ENCODE measurements at regions not wholly inside any gene's neighbourhood (a gene's known extent, or its start where the extent isn't known, plus 50 kb on each side); places are given as distances from the start of the nearest gene placed in this dataset.
"Not testable (repeated sequence)": the region's sequence is repeated elsewhere in the genome, so short reads cannot be mapped to it uniquely, and the experiment has no call there.

GRCh38 chr4:162839814-162840213, 326.9 kb downstream of the NAF1 start:
- DNase-seq (ENCODE audit: low spot score): no peak

- DNase-seq (ENCODE audit: low spot score): no peak
Observed at GRCh38 chr4:162838671-162839070, 328.0 kb downstream of the NAF1 start.

GRCh38 chr4:162837679-162838078, 329.0 kb downstream of the NAF1 start:
- no peak for DNase-seq (ENCODE audit: low spot score)

GRCh38 chr4:162837241-162837640, 329.4 kb downstream of the NAF1 start:
- no peak for DNase-seq (ENCODE audit: low spot score)

- no peak for DNase-seq (ENCODE audit: low spot score)
Observed at GRCh38 chr4:162836773-162837172, 329.9 kb downstream of the NAF1 start.

- not testable (repeated sequence) for DNase-seq (ENCODE audit: low spot score)
Observed at GRCh38 chr4:162836258-162836657, 330.4 kb downstream of the NAF1 start.

GRCh38 chr4:162830899-162831298, 335.8 kb downstream of the NAF1 start:
- no peak for DNase-seq (ENCODE audit: low spot score)

GRCh38 chr4:162817374-162817773, 349.3 kb downstream of the NAF1 start:
- not testable (repeated sequence) for DNase-seq (ENCODE audit: low spot score)

- DNase-seq (ENCODE audit: low spot score): no peak
Observed at GRCh38 chr4:162804351-162804924, 362.3 kb downstream of the NAF1 start.

- DNase-seq (ENCODE audit: low spot score): no peak
Observed at GRCh38 chr4:162803378-162803777, 363.3 kb downstream of the NAF1 start.

GRCh38 chr4:162797108-162797507, 369.6 kb downstream of the NAF1 start:
- DNase-seq (ENCODE audit: low spot score): no peak

- DNase-seq (ENCODE audit: low spot score): no peak
Observed at GRCh38 chr4:162793571-162793970, 373.1 kb downstream of the NAF1 start.

- DNase-seq (ENCODE audit: low spot score): no peak
Observed at GRCh38 chr4:162793004-162793403, 373.7 kb downstream of the NAF1 start.

GRCh38 chr4:162791226-162791625, 375.5 kb downstream of the NAF1 start:
- DNase-seq (ENCODE audit: low spot score): no peak

- DNase-seq (ENCODE audit: low spot score): no peak
Observed at GRCh38 chr4:162787120-162787519, 379.6 kb downstream of the NAF1 start.

- no peak for DNase-seq (ENCODE audit: low spot score)
Observed at GRCh38 chr4:162782778-162783525, 383.7 kb downstream of the NAF1 start.

GRCh38 chr4:162782096-162782777, 384.5 kb downstream of the NAF1 start:
- DNase-seq (ENCODE audit: low spot score): no peak

- DNase-seq (ENCODE audit: low spot score): no peak
Observed at GRCh38 chr4:162770761-162771490, 395.8 kb downstream of the NAF1 start.

GRCh38 chr4:162767083-162767482, 399.6 kb downstream of the NAF1 start:
- DNase-seq (ENCODE audit: low spot score): no peak

- no peak for DNase-seq (ENCODE audit: low spot score)
Observed at GRCh38 chr4:162761965-162762364, 404.7 kb downstream of the NAF1 start.

GRCh38 chr4:162740228-162740627, 426.5 kb downstream of the NAF1 start:
- not testable (repeated sequence) for DNase-seq (ENCODE audit: low spot score)

GRCh38 chr4:162739596-162739995, 427.1 kb downstream of the NAF1 start:
- DNase-seq (ENCODE audit: low spot score): not testable (repeated sequence)

GRCh38 chr4:162732876-162733275, 433.8 kb downstream of the NAF1 start:
- DNase-seq (ENCODE audit: low spot score): no peak
